ENCODE measurements at regions not wholly inside any gene's neighbourhood (a gene's known extent, or its start where the extent isn't known, plus 50 kb on each side); places are given as distances from the start of the nearest gene placed in this dataset.
"Not testable (repeated sequence)": the region's sequence is repeated elsewhere in the genome, so short reads cannot be mapped to it uniquely, and the experiment has no call there.

- H3K27ac ChIP-seq (ENCODE audit: low read depth in 2 of 2, low read length in 1 of 2); CTCF ChIA-PET; POLR2A ChIA-PET; H2AFZ ChIP-seq (ENCODE audit: low read depth); H3K9me3 ChIP-seq; H3K4me2 ChIP-seq; H3K79me2 ChIP-seq (ENCODE audit: insufficient read depth); H3F3A ChIP-seq (replicated peaks; ENCODE audit: insufficient read depth); H3K36me3 ChIP-seq (replicated peaks in 1 of 2; ENCODE audit: control insufficient read depth in 1 of 2, insufficient read depth in 2 of 2, low read length in 1 of 2); H3K27me3 ChIP-seq (ENCODE audit: insufficient read depth); DNase-seq; H3K9ac ChIP-seq; H4K20me1 ChIP-seq (ENCODE audit: insufficient read depth); H3K9me2 ChIP-seq; H3K4me3 ChIP-seq (ENCODE audit: low read depth in 2 of 2, low read length in 1 of 2); H3K4me1 ChIP-seq (ENCODE audit: control insufficient read depth in 1 of 2, insufficient read depth in 2 of 2, low read depth in 1 of 2, low read length in 1 of 2): not testable (repeated sequence)
- WGBS (ENCODE audit: low lambda C conversion rate) = 83% methylated on average over 3 of the region's 8 CpGs
These were observed 189.7 kb downstream of the BCL2L11 start for GRCh38 chr2:111310395-111310794.

GRCh38 chr2:111311568-111311967, 190.9 kb downstream of the BCL2L11 start:
- H3K4me3 ChIP-seq (ENCODE audit: low read depth in 2 of 2, low read length in 1 of 2); H3K4me2 ChIP-seq; H3K4me1 ChIP-seq (ENCODE audit: control insufficient read depth in 1 of 2, insufficient read depth in 2 of 2, low read depth in 1 of 2, low read length in 1 of 2); H3K36me3 ChIP-seq (replicated peaks in 1 of 2; ENCODE audit: control insufficient read depth in 1 of 2, insufficient read depth in 2 of 2, low read length in 1 of 2); H3K9me2 ChIP-seq; H3K79me2 ChIP-seq (ENCODE audit: insufficient read depth); POLR2A ChIA-PET; H3F3A ChIP-seq (replicated peaks; ENCODE audit: insufficient read depth); H4K20me1 ChIP-seq (ENCODE audit: insufficient read depth); H2AFZ ChIP-seq (ENCODE audit: low read depth); DNase-seq; CTCF ChIA-PET; H3K27ac ChIP-seq (ENCODE audit: low read depth in 2 of 2, low read length in 1 of 2); H3K9me3 ChIP-seq; H3K27me3 ChIP-seq (ENCODE audit: insufficient read depth); H3K9ac ChIP-seq: not testable (repeated sequence)
- WGBS (ENCODE audit: low lambda C conversion rate) = no CpG with 5 or more reads among the region's 6 CpGs

GRCh38 chr2:111312897-111313607, 192.3 kb downstream of the BCL2L11 start:
- H3K27me3 ChIP-seq (ENCODE audit: insufficient read depth); H2AFZ ChIP-seq (ENCODE audit: low read depth); H3K4me2 ChIP-seq; H3F3A ChIP-seq (replicated peaks; ENCODE audit: insufficient read depth); H3K9me3 ChIP-seq; POLR2A ChIA-PET; H3K4me1 ChIP-seq (ENCODE audit: control insufficient read depth in 1 of 2, insufficient read depth in 2 of 2, low read depth in 1 of 2, low read length in 1 of 2); H4K20me1 ChIP-seq (ENCODE audit: insufficient read depth); H3K36me3 ChIP-seq (replicated peaks in 1 of 2; ENCODE audit: control insufficient read depth in 1 of 2, insufficient read depth in 2 of 2, low read length in 1 of 2); CTCF ChIA-PET; H3K9ac ChIP-seq; H3K9me2 ChIP-seq; H3K79me2 ChIP-seq (ENCODE audit: insufficient read depth); H3K4me3 ChIP-seq (ENCODE audit: low read depth in 2 of 2, low read length in 1 of 2); H3K27ac ChIP-seq (ENCODE audit: low read depth in 2 of 2, low read length in 1 of 2): not testable (repeated sequence)
- DNase-seq = peak; percentile 21
- TF ChIP-seq TEAD4 (IDR thresholded peaks at IDR 0.05; ENCODE audit: borderline replicate concordance, insufficient read depth) (0 out of 2 replicates have a peak, but pooled peaks have one; percentile 11), TCF12 (IDR thresholded peaks at IDR 0.05) (peak; percentile 22; the same call in 1 of the 2 replicates), NFIC (IDR thresholded peaks at IDR 0.05; ENCODE audit: borderline replicate concordance) (peak; percentile 60; the same call in 1 of the 2 replicates), RXRA (IDR thresholded peaks at IDR 0.05; ENCODE audit: borderline replicate concordance, low read depth) (peak; percentile 40; the same call in 1 of the 2 replicates), FOSL2 (IDR thresholded peaks at IDR 0.05; ENCODE audit: borderline replicate concordance, low read depth) (peak; percentile 15; the same call in 1 of the 2 replicates)
- WGBS (ENCODE audit: low lambda C conversion rate) = 59% methylated on average over 9 of the region's 15 CpGs

- H2AFZ ChIP-seq (ENCODE audit: low read depth); H3K4me3 ChIP-seq (ENCODE audit: low read depth in 2 of 2, low read length in 1 of 2); H3K27me3 ChIP-seq (ENCODE audit: insufficient read depth); H3K36me3 ChIP-seq (replicated peaks in 1 of 2; ENCODE audit: control insufficient read depth in 1 of 2, insufficient read depth in 2 of 2, low read length in 1 of 2); H3K9ac ChIP-seq; H4K20me1 ChIP-seq (ENCODE audit: insufficient read depth); H3K79me2 ChIP-seq (ENCODE audit: insufficient read depth); H3K27ac ChIP-seq (ENCODE audit: low read depth in 2 of 2, low read length in 1 of 2); H3K9me3 ChIP-seq; H3K4me1 ChIP-seq (ENCODE audit: control insufficient read depth in 1 of 2, insufficient read depth in 2 of 2, low read depth in 1 of 2, low read length in 1 of 2); H3K4me2 ChIP-seq; DNase-seq; CTCF ChIA-PET; H3K9me2 ChIP-seq; POLR2A ChIA-PET; H3F3A ChIP-seq (replicated peaks; ENCODE audit: insufficient read depth): not testable (repeated sequence)
- 75% methylated on average over 2 of the region's 3 CpGs for WGBS (ENCODE audit: low lambda C conversion rate)
These were observed 193.0 kb downstream of the BCL2L11 start for GRCh38 chr2:111313711-111314110.

- DNase-seq = peak; percentile 28
- CTCF ChIA-PET; H3K27ac ChIP-seq (ENCODE audit: low read depth in 2 of 2, low read length in 1 of 2); H3K79me2 ChIP-seq (ENCODE audit: insufficient read depth); H3K4me2 ChIP-seq; H3K4me3 ChIP-seq (ENCODE audit: low read depth in 2 of 2, low read length in 1 of 2); H3K36me3 ChIP-seq (replicated peaks in 1 of 2; ENCODE audit: control insufficient read depth in 1 of 2, insufficient read depth in 2 of 2, low read length in 1 of 2); H3K9me3 ChIP-seq; H3F3A ChIP-seq (replicated peaks; ENCODE audit: insufficient read depth); H4K20me1 ChIP-seq (ENCODE audit: insufficient read depth); H3K27me3 ChIP-seq (ENCODE audit: insufficient read depth); H2AFZ ChIP-seq (ENCODE audit: low read depth); H3K9ac ChIP-seq; H3K4me1 ChIP-seq (ENCODE audit: control insufficient read depth in 1 of 2, insufficient read depth in 2 of 2, low read depth in 1 of 2, low read length in 1 of 2); H3K9me2 ChIP-seq; POLR2A ChIA-PET: not testable (repeated sequence)
- WGBS (ENCODE audit: low lambda C conversion rate) = 70% methylated on average over 8 of the region's 13 CpGs
These were observed 194.6 kb downstream of the BCL2L11 start for GRCh38 chr2:111315188-111315917.

GRCh38 chr2:111316221-111316741, 195.6 kb downstream of the BCL2L11 start:
- H3K9ac ChIP-seq; H3K27ac ChIP-seq (ENCODE audit: low read depth in 2 of 2, low read length in 1 of 2); H3K4me3 ChIP-seq (ENCODE audit: low read depth in 2 of 2, low read length in 1 of 2); H3K79me2 ChIP-seq (ENCODE audit: insufficient read depth); H4K20me1 ChIP-seq (ENCODE audit: insufficient read depth); DNase-seq; POLR2A ChIA-PET; CTCF ChIA-PET; H3K36me3 ChIP-seq (replicated peaks in 1 of 2; ENCODE audit: control insufficient read depth in 1 of 2, insufficient read depth in 2 of 2, low read length in 1 of 2); H3K27me3 ChIP-seq (ENCODE audit: insufficient read depth); H3F3A ChIP-seq (replicated peaks; ENCODE audit: insufficient read depth); H3K9me3 ChIP-seq; H3K4me2 ChIP-seq; H2AFZ ChIP-seq (ENCODE audit: low read depth); H3K4me1 ChIP-seq (ENCODE audit: control insufficient read depth in 1 of 2, insufficient read depth in 2 of 2, low read depth in 1 of 2, low read length in 1 of 2); H3K9me2 ChIP-seq: not testable (repeated sequence)
- WGBS (ENCODE audit: low lambda C conversion rate) = 98% methylated on average over 6 of the region's 9 CpGs
